HG03139 (cell line): ENCODE measurements at regions not wholly inside any gene's neighbourhood (a gene's known extent, or its start where the extent isn't known, plus 50 kb on each side); places are given as distances from the start of the nearest gene placed in this dataset.
"Not testable (repeated sequence)": the region's sequence is repeated elsewhere in the genome, so short reads cannot be mapped to it uniquely, and the experiment has no call there.

Experiments used
- ATAC-seq: cut with Tn5 transposase; IDR thresholded peaks from one replicate; pipeline ENCODE4 v1.9.1; 2021; ENCODE audit not compliant: unreplicated experiment

- ATAC-seq = no peak
Observed at GRCh38 chr5:87756951-87757350, 344.2 kb upstream of the CCNH start.

GRCh38 chr5:87755360-87755759, 342.6 kb upstream of the CCNH start:
- no peak for ATAC-seq

- no peak for ATAC-seq
Observed at GRCh38 chr5:87754009-87754757, 341.5 kb upstream of the CCNH start.

- no peak for ATAC-seq
Observed at GRCh38 chr5:87752362-87752761, 339.6 kb upstream of the CCNH start.

- no peak for ATAC-seq
Observed at GRCh38 chr5:87751824-87752223, 339.1 kb upstream of the CCNH start.

GRCh38 chr5:87746891-87747377, 334.2 kb upstream of the CCNH start:
- no peak for ATAC-seq

GRCh38 chr5:87746341-87746740, 333.6 kb upstream of the CCNH start:
- ATAC-seq = no peak

- no peak for ATAC-seq
Observed at GRCh38 chr5:87741881-87742280, 329.2 kb upstream of the CCNH start.

- ATAC-seq = no peak
Observed at GRCh38 chr5:87735923-87736322, 323.2 kb upstream of the CCNH start.

- no peak for ATAC-seq
Observed at GRCh38 chr5:87733897-87734296, 321.2 kb upstream of the CCNH start.

- no peak for ATAC-seq
Observed at GRCh38 chr5:87732875-87733768, 320.4 kb upstream of the CCNH start.

- no peak for ATAC-seq
Observed at GRCh38 chr5:87729781-87730180, 317.1 kb upstream of the CCNH start.

GRCh38 chr5:87722286-87722685, 309.6 kb upstream of the CCNH start:
- no peak for ATAC-seq

- not testable (repeated sequence) for ATAC-seq
Observed at GRCh38 chr5:87718224-87718925, 305.6 kb upstream of the CCNH start.

GRCh38 chr5:87717761-87718160, 305.0 kb upstream of the CCNH start:
- no peak for ATAC-seq

GRCh38 chr5:87705876-87706275, 293.1 kb upstream of the CCNH start:
- no peak for ATAC-seq

GRCh38 chr5:87686975-87687374, 274.2 kb upstream of the CCNH start:
- peak; percentile 93 for ATAC-seq

- no peak for ATAC-seq
Observed at GRCh38 chr5:87686018-87686417, 273.3 kb upstream of the CCNH start.

- no peak for ATAC-seq
Observed at GRCh38 chr5:87674235-87674634, 261.5 kb upstream of the CCNH start.

- ATAC-seq = no peak
Observed at GRCh38 chr5:87671146-87671545, 258.4 kb upstream of the CCNH start.

GRCh38 chr5:87665166-87665565, 252.4 kb upstream of the CCNH start:
- ATAC-seq = no peak
